Nephron (organoid): ENCODE measurements at regions not wholly inside any gene's neighbourhood (a gene's known extent, or its start where the extent isn't known, plus 50 kb on each side); places are given as distances from the start of the nearest gene placed in this dataset.

Source experiments
- H3K27ac Mint-ChIP-seq, 3 experiments: 2 replicates each; pipeline ENCODE4 v1.8.0; 2020; ENCODE audit warnings: mixed read lengths in 3 of 3, mild to moderate bottlenecking in 2 of 3, moderate library complexity in 1 of 3
- H3K27me3 Mint-ChIP-seq: 2 replicates; pipeline ENCODE4 v1.8.0; 2021; ENCODE audit warnings: low read depth, mild to moderate bottlenecking, moderate library complexity, mixed read lengths
- H3K36me3 Mint-ChIP-seq: 2 replicates; pipeline ENCODE4 v1.8.0; 2020; ENCODE audit warnings: low read depth, mixed read lengths
- H3K4me1 Mint-ChIP-seq: 2 replicates; pipeline ENCODE4 v1.8.0; 2020; ENCODE audit warnings: mixed read lengths
- H3K4me3 Mint-ChIP-seq, 3 experiments: 2 replicates each; pipeline ENCODE4 v1.8.0; 2020; ENCODE audit warnings: mild to moderate bottlenecking in 3 of 3, mixed read lengths in 3 of 3, moderate library complexity in 2 of 3
- H3K9me3 Mint-ChIP-seq: 2 replicates; pipeline ENCODE4 v1.8.0; 2020; ENCODE audit warnings: mixed read lengths
- TF ChIP-seq, protein P1 (sequence below), 3 experiments: fragments of 200-600 bp; sonication (generic); IDR thresholded peaks; one replicate each; pipeline ENCODE4 v1.5.0; 2021; ENCODE audit warnings: antibody characterized with exemption in 3 of 3; ENCODE audit not compliant: unreplicated experiment in 3 of 3

DNA sequence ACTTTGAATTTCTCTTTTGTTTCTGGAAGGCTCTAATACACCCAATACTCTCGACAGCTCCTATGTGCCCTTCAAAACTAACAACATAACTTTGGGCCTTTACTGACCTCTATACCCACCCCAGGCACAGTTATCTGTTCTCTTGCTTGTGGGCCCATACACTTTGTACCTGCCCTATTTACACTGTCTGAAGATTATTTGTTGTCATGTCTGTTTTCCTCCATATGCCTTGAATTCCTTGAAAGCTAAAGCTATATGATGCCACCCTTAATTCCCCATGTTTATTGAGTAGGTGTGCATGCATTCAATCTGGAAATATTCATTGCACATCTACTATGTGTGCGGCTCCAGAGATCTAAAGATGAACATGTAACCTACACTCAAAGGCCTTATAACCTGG, 267.6 kb downstream of the PLPP3 start:
- no peak overlapping the region for H3K27ac Mint-ChIP-seq
- TF ChIP-seq, protein P1, sequence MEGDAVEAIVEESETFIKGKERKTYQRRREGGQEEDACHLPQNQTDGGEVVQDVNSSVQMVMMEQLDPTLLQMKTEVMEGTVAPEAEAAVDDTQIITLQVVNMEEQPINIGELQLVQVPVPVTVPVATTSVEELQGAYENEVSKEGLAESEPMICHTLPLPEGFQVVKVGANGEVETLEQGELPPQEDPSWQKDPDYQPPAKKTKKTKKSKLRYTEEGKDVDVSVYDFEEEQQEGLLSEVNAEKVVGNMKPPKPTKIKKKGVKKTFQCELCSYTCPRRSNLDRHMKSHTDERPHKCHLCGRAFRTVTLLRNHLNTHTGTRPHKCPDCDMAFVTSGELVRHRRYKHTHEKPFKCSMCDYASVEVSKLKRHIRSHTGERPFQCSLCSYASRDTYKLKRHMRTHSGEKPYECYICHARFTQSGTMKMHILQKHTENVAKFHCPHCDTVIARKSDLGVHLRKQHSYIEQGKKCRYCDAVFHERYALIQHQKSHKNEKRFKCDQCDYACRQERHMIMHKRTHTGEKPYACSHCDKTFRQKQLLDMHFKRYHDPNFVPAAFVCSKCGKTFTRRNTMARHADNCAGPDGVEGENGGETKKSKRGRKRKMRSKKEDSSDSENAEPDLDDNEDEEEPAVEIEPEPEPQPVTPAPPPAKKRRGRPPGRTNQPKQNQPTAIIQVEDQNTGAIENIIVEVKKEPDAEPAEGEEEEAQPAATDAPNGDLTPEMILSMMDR (IDR thresholded peaks at IDR 0.05; ENCODE audit: unreplicated experiment in 3 of 3): no peak
- H3K4me1 Mint-ChIP-seq: no peaks in the 10 kb centered on the region
- no peak overlapping the region for H3K4me3 Mint-ChIP-seq
- no peaks in the 10 kb centered on the region for H3K27me3 Mint-ChIP-seq
- H3K36me3 Mint-ChIP-seq: peaks cover 15% of the 10 kb centered on the region
- H3K9me3 Mint-ChIP-seq: peaks cover 25% of the 10 kb centered on the region

DNA sequence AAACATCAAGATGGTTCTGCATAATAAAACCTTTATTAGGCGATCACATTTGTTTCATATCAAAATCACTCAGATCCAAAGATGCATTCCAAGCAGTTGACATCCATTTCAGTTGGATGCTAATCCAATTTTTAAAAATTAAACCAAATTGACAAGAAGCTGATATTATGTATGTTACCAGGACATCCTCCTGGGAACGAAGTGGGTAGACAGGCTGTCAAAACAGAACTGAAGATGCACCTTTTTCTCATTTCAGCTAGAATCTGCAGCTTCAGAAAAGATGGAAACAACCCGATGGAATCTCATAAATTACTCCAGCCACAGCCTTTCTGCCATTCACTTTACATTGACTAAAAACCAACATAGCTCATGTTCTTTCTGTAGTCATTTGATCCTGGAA, 268.4 kb downstream of the PLPP3 start:
- peaks cover 15% of the 10 kb centered on the region for H3K36me3 Mint-ChIP-seq
- H3K9me3 Mint-ChIP-seq: peaks cover 25% of the 10 kb centered on the region
- no peaks in the 10 kb centered on the region for H3K27me3 Mint-ChIP-seq
- no peak overlapping the region for H3K27ac Mint-ChIP-seq
- H3K4me1 Mint-ChIP-seq: no peaks in the 10 kb centered on the region
- TF ChIP-seq, protein P1 (IDR thresholded peaks at IDR 0.05; ENCODE audit: unreplicated experiment in 3 of 3): no peak
- no peak overlapping the region for H3K4me3 Mint-ChIP-seq

DNA sequence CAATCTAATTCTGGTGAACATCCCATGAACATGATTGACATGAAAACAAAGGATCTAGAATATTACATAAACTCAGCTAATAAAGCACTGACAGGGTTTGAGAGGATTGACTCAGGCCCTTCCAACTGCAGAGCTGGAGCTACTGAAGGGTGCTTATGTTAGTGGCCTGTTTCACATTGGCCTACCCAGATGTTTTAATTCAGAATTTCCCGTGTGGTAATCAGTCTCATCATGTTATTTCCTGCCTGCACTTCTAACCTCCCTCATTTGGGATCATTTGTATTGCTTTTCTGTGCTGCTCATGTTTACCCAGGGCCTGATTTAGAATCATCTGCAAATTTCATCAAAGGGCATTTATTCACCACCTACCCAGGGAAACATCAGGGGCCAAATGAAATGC, 270.3 kb downstream of the PLPP3 start:
- TF ChIP-seq, protein P1 (IDR thresholded peaks at IDR 0.05; ENCODE audit: unreplicated experiment in 3 of 3): no peak
- peaks cover 11% of the 10 kb centered on the region for H3K4me1 Mint-ChIP-seq
- H3K9me3 Mint-ChIP-seq: peaks cover 23% of the 10 kb centered on the region
- no peak overlapping the region for H3K4me3 Mint-ChIP-seq
- no peak overlapping the region for H3K27ac Mint-ChIP-seq
- H3K27me3 Mint-ChIP-seq: no peaks in the 10 kb centered on the region
- H3K36me3 Mint-ChIP-seq: peaks cover 15% of the 10 kb centered on the region

DNA sequence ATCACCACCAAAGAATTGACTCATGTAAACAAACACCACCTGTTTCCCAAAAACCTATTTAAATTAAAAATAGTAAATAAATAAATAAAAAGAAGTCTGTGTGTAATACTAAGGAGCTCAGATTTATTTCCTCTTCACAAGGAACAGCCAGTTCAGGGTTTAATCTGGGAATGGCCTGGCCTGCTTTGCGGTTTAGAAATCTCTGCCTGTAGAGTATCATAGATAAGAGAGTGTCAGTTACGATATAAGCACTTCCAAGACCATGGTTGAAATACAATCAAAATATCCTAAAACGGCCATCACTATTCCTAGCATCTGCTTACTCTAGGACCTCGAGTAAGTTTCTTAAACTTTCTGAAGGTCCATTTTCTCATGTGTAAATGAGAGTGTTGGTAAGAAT, 274.4 kb downstream of the PLPP3 start:
- peaks cover 9% of the 10 kb centered on the region for H3K9me3 Mint-ChIP-seq
- TF ChIP-seq, protein P1 (IDR thresholded peaks at IDR 0.05; ENCODE audit: unreplicated experiment in 3 of 3): no peak
- no peaks in the 10 kb centered on the region for H3K27me3 Mint-ChIP-seq
- no peak overlapping the region for H3K4me3 Mint-ChIP-seq
- no peak overlapping the region for H3K27ac Mint-ChIP-seq
- peaks cover 5% of the 10 kb centered on the region for H3K36me3 Mint-ChIP-seq
- H3K4me1 Mint-ChIP-seq: peaks cover 11% of the 10 kb centered on the region

GRCh38 chr1:56303805-56304204, 275.6 kb downstream of the PLPP3 start:
- H3K4me1 Mint-ChIP-seq: peaks cover 17% of the 10 kb centered on the region
- peaks cover 5% of the 10 kb centered on the region for H3K9me3 Mint-ChIP-seq
- H3K4me3 Mint-ChIP-seq: no peak overlapping the region
- peak overlapping the region in 1 of 3 experiments; percentile 65 for H3K27ac Mint-ChIP-seq
- TF ChIP-seq, protein P1 (IDR thresholded peaks at IDR 0.05; ENCODE audit: unreplicated experiment in 3 of 3): no peak
- H3K36me3 Mint-ChIP-seq: peaks cover 5% of the 10 kb centered on the region
- H3K27me3 Mint-ChIP-seq: no peaks in the 10 kb centered on the region

DNA sequence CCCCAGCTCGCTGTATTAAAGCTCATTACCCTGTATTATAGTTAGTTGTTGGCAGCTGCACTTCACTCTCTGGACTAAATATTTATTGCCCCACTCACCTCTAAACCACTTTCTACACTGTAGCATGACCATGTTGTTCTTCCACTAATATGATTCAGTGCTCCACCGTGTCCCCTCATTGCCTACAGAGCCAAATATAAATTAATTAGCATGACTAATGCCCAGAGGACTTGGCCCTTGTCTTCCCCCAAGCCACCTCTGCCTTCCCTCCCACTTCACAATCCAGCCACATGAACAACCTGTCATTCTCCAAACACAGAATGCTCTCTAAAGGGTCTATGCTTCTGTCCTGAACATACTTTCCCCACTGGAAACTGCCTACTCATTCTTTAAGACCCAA, 276.5 kb downstream of the PLPP3 start:
- Mint-ChIP-seq H3K36me3 (peaks cover 5% of the 10 kb centered on the region), H3K9me3 (no peaks in the 10 kb centered on the region)

More for the DNA sequence above, 276.5 kb downstream of the PLPP3 start:
- H3K4me3 Mint-ChIP-seq: no peak overlapping the region
- no peaks in the 10 kb centered on the region for H3K27me3 Mint-ChIP-seq
- H3K27ac Mint-ChIP-seq: no peak overlapping the region
- TF ChIP-seq, protein P1 (IDR thresholded peaks at IDR 0.05; ENCODE audit: unreplicated experiment in 3 of 3): no peak
- peaks cover 21% of the 10 kb centered on the region for H3K4me1 Mint-ChIP-seq
